Suppressor macrophage (primary cell): ENCODE measurements at regions not wholly inside any gene's neighbourhood (a gene's known extent, or its start where the extent isn't known, plus 50 kb on each side); places are given as distances from the start of the nearest gene placed in this dataset.
A peak's percentile ranks its signal among the peaks of the same experiment; 100 is the strongest.
"Not testable (repeated sequence)": the region's sequence is repeated elsewhere in the genome, so short reads cannot be mapped to it uniquely, and the experiment has no call there.

Source experiments
- DNase-seq, 4 experiments: peaks; one replicate each; pipeline ENCODE4 v3.0.0-alpha.2; 2020 to 2022

- no peak for DNase-seq
Measured at GRCh38 chr1:31485166-31485565, 72.2 kb downstream of the SERINC2 start.

GRCh38 chr1:31487143-31487542 is 74.1 kb downstream of the SERINC2 start:
- DNase-seq: no peak

GRCh38 chr1:31487721-31488293 is 74.8 kb downstream of the SERINC2 start:
- no peak for DNase-seq

- DNase-seq: peak in 1 of 4 experiments; percentile 22
Measured at GRCh38 chr1:31488528-31488927, 75.5 kb downstream of the SERINC2 start.

- not testable (repeated sequence) for DNase-seq
Measured at GRCh38 chr1:31489575-31489974, 76.6 kb downstream of the SERINC2 start.

- DNase-seq: not testable (repeated sequence)
Measured at GRCh38 chr1:31490596-31490995, 77.6 kb downstream of the SERINC2 start.

GRCh38 chr1:31495351-31495750 is 81.0 kb upstream of the TINAGL1 start:
- DNase-seq: not testable (repeated sequence)

- DNase-seq: not testable (repeated sequence)
Measured at GRCh38 chr1:31495770-31496169, 80.5 kb upstream of the TINAGL1 start.

GRCh38 chr1:31497601-31498000 is 78.7 kb upstream of the TINAGL1 start:
- no peak for DNase-seq

- no peak for DNase-seq
Measured at GRCh38 chr1:31498376-31499040, 77.8 kb upstream of the TINAGL1 start.

- no peak for DNase-seq
Measured at GRCh38 chr1:31501505-31501904, 74.8 kb upstream of the TINAGL1 start.

GRCh38 chr1:31502253-31502652 is 74.1 kb upstream of the TINAGL1 start:
- no peak for DNase-seq

GRCh38 chr1:31502926-31503511 is 73.3 kb upstream of the TINAGL1 start:
- no peak for DNase-seq

- no peak for DNase-seq
Measured at GRCh38 chr1:31503570-31503969, 72.7 kb upstream of the TINAGL1 start.

GRCh38 chr1:31504001-31504400 is 72.3 kb upstream of the TINAGL1 start:
- no peak for DNase-seq

- DNase-seq: peak; percentile 31 to 51 (median 35)
Measured at GRCh38 chr1:31505911-31506497, 70.3 kb upstream of the TINAGL1 start.

- no peak for DNase-seq
Measured at GRCh38 chr1:31507221-31507620, 69.1 kb upstream of the TINAGL1 start.

GRCh38 chr1:31507676-31508530 is 68.4 kb upstream of the TINAGL1 start:
- no peak for DNase-seq

- DNase-seq: peak; percentile 31 to 53 (median 37)
Measured at GRCh38 chr1:31509124-31510072, 66.9 kb upstream of the TINAGL1 start.

GRCh38 chr1:31510304-31510703 is 66.0 kb upstream of the TINAGL1 start:
- no peak for DNase-seq
